ENCODE measurements at regions not wholly inside any gene's neighbourhood (a gene's known extent, or its start where the extent isn't known, plus 50 kb on each side); places are given as distances from the start of the nearest gene placed in this dataset.

DNA sequence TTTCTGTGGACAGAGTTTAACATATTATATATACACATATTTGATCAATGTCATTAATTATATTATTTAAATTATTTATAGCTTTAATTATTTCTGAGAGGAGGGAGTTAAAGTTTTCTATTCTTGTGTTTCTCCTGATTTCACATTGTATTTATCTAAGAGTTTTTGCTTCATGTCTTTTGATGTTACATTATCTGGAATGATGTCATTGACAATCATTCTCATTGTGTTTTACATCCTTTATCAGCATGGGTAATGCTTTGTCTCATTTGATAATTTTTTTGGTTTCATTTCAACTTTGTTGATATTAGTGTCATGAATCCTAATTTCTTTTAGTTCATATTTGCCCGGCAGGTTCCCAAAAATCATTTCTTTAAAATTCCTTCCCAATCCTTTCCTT is 56.7 kb upstream of the TOX2 start:
- TF ChIP-seq EP300 (IDR thresholded peaks at IDR 0.05), result no peak
- TF ChIP-seq POLR2A (IDR thresholded peaks at IDR 0.05), result no peak
- TF ChIP-seq, protein P1, sequence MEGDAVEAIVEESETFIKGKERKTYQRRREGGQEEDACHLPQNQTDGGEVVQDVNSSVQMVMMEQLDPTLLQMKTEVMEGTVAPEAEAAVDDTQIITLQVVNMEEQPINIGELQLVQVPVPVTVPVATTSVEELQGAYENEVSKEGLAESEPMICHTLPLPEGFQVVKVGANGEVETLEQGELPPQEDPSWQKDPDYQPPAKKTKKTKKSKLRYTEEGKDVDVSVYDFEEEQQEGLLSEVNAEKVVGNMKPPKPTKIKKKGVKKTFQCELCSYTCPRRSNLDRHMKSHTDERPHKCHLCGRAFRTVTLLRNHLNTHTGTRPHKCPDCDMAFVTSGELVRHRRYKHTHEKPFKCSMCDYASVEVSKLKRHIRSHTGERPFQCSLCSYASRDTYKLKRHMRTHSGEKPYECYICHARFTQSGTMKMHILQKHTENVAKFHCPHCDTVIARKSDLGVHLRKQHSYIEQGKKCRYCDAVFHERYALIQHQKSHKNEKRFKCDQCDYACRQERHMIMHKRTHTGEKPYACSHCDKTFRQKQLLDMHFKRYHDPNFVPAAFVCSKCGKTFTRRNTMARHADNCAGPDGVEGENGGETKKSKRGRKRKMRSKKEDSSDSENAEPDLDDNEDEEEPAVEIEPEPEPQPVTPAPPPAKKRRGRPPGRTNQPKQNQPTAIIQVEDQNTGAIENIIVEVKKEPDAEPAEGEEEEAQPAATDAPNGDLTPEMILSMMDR (IDR thresholded peaks at IDR 0.05), result no peak

Measured in tibial nerve (tissue), 4 donors.